ENCODE measurements at regions not wholly inside any gene's neighbourhood (a gene's known extent, or its start where the extent isn't known, plus 50 kb on each side); places are given as distances from the start of the nearest gene placed in this dataset.
"Not testable (repeated sequence)": the region's sequence is repeated elsewhere in the genome, so short reads cannot be mapped to it uniquely, and the experiment has no call there.

GRCh38 chr6:71205336-71205956 is 83.2 kb upstream of the OGFRL1 start:
- DNase-seq = no peak

GRCh38 chr6:71206089-71206488 is 82.5 kb upstream of the OGFRL1 start:
- DNase-seq = no peak

- no peak for DNase-seq
These were observed 79.4 kb upstream of the OGFRL1 start for GRCh38 chr6:71209206-71209605.

GRCh38 chr6:71209626-71210025 is 79.0 kb upstream of the OGFRL1 start:
- DNase-seq = no peak

- no peak for DNase-seq
These were observed 76.8 kb upstream of the OGFRL1 start for GRCh38 chr6:71211799-71212198.

GRCh38 chr6:71220466-71220865 is 68.1 kb upstream of the OGFRL1 start:
- DNase-seq = no peak

- no peak for DNase-seq
These were observed 65.9 kb upstream of the OGFRL1 start for GRCh38 chr6:71222671-71223070.

- no peak for DNase-seq
These were observed 64.6 kb upstream of the OGFRL1 start for GRCh38 chr6:71224011-71224410.

- no peak for DNase-seq
These were observed 62.5 kb upstream of the OGFRL1 start for GRCh38 chr6:71226151-71226550.

- DNase-seq = no peak
These were observed 60.1 kb upstream of the OGFRL1 start for GRCh38 chr6:71228461-71229041.

- DNase-seq = no peak
These were observed 59.1 kb upstream of the OGFRL1 start for GRCh38 chr6:71229477-71229876.

- DNase-seq = not testable (repeated sequence)
These were observed 55.7 kb upstream of the OGFRL1 start for GRCh38 chr6:71232890-71233289.

GRCh38 chr6:71236926-71237434 is 51.6 kb upstream of the OGFRL1 start:
- DNase-seq = no peak

GRCh38 chr6:71238351-71238750 is 50.3 kb upstream of the OGFRL1 start:
- no peak for DNase-seq
